Omental fat pad (tissue), 3 donors: ENCODE measurements at regions not wholly inside any gene's neighbourhood (a gene's known extent, or its start where the extent isn't known, plus 50 kb on each side); places are given as distances from the start of the nearest gene placed in this dataset.
"Not testable (repeated sequence)": the region's sequence is repeated elsewhere in the genome, so short reads cannot be mapped to it uniquely, and the experiment has no call there.

Experiments used
- ATAC-seq: fragments of 150-250 bp; one replicate; pipeline ENCODE4 v1.9.1; 2016; ENCODE audit warnings: mild to moderate bottlenecking, moderate library complexity; ENCODE audit not compliant: low FRiP score
- DNase-seq: peaks from one replicate; pipeline ENCODE4 v3.0.0-alpha.2; 2019; ENCODE audit warnings: low spot score
- TF ChIP-seq, protein P1 (sequence below), 3 donors: fragments of 450-650 bp; IDR thresholded peaks; one replicate each; pipeline ENCODE4 v1.5.1; 2016 to 2017; ENCODE audit warnings: antibody characterized with exemption in 3 of 3, mild to moderate bottlenecking in 3 of 3, moderate library complexity in 2 of 3

- DNase-seq (no peak), ATAC-seq (no peak)
- TF ChIP-seq, protein P1, sequence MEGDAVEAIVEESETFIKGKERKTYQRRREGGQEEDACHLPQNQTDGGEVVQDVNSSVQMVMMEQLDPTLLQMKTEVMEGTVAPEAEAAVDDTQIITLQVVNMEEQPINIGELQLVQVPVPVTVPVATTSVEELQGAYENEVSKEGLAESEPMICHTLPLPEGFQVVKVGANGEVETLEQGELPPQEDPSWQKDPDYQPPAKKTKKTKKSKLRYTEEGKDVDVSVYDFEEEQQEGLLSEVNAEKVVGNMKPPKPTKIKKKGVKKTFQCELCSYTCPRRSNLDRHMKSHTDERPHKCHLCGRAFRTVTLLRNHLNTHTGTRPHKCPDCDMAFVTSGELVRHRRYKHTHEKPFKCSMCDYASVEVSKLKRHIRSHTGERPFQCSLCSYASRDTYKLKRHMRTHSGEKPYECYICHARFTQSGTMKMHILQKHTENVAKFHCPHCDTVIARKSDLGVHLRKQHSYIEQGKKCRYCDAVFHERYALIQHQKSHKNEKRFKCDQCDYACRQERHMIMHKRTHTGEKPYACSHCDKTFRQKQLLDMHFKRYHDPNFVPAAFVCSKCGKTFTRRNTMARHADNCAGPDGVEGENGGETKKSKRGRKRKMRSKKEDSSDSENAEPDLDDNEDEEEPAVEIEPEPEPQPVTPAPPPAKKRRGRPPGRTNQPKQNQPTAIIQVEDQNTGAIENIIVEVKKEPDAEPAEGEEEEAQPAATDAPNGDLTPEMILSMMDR (IDR thresholded peaks at IDR 0.05): no peak
These were observed 445.2 kb upstream of the ID4 start for GRCh38 chr6:19391926-19392325.

DNA sequence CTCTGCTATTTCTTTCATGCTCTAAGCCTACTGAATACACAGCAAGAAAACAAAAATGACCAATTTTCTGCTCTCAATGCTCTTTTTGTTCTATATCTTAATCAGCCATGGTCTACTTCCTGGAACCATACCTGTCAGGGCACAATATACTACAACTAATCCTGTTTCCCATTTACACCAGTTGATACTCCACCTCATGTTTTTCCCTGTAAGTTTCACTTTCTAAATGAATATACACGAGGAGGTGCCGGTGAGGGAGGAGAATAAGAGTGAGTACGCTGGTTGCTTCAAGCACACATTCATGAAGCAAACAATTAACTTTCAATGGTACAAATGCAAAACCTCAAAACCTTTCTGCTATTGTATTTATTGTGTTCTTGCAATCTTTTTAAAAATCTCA is 443.1 kb upstream of the ID4 start:
- TF ChIP-seq, protein P1 (IDR thresholded peaks at IDR 0.05): no peak
- no peak for DNase-seq
- ATAC-seq: no peak

GRCh38 chr6:19394687-19395086 is 442.5 kb upstream of the ID4 start:
- TF ChIP-seq, protein P1 (IDR thresholded peaks at IDR 0.05): no peak
- ATAC-seq: no peak
- no peak for DNase-seq

GRCh38 chr6:19395316-19395715 is 441.9 kb upstream of the ID4 start:
- ATAC-seq (no peak), DNase-seq (no peak)
- TF ChIP-seq, protein P1 (IDR thresholded peaks at IDR 0.05): no peak

- TF ChIP-seq, protein P1 (IDR thresholded peaks at IDR 0.05): no peak
- DNase-seq (no peak), ATAC-seq (no peak)
These were observed 437.8 kb upstream of the ID4 start for GRCh38 chr6:19399406-19399805.

- ATAC-seq, DNase-seq: not testable (repeated sequence)
These were observed 432.3 kb upstream of the ID4 start for GRCh38 chr6:19404884-19405283.

GRCh38 chr6:19408331-19408730 is 428.8 kb upstream of the ID4 start:
- ATAC-seq (no peak), DNase-seq (no peak)
- TF ChIP-seq, protein P1 (IDR thresholded peaks at IDR 0.05): no peak

- peak; percentile 97 for ATAC-seq
- no peak for DNase-seq
These were observed 426.7 kb upstream of the ID4 start for GRCh38 chr6:19410481-19410880.

More at GRCh38 chr6:19410481-19410880, 426.7 kb upstream of the ID4 start:
- TF ChIP-seq, protein P1 (IDR thresholded peaks at IDR 0.05): no peak
